SK-N-MC (cell line): ENCODE measurements at regions not wholly inside any gene's neighbourhood (a gene's known extent, or its start where the extent isn't known, plus 50 kb on each side); places are given as distances from the start of the nearest gene placed in this dataset.

ENCODE experiments used
- EZH2 ChIP-seq: fragments of 200-600 bp; sonication (generic); IDR thresholded peaks from one replicate; pipeline ENCODE4 v1.6.1; 2017; ENCODE audit warnings: antibody characterized with exemption
- FOXP2 ChIP-seq: optimal IDR thresholded peaks from 2 replicates; pipeline ENCODE3; 2011; ENCODE audit warnings: mild to moderate bottlenecking, moderate library complexity; ENCODE audit not compliant: insufficient read depth; ENCODE audit errors: extremely low read length, control extremely low read depth
- POLR2AphosphoS5 ChIP-seq: IDR thresholded peaks from 2 replicates; pipeline ENCODE4 v1.6.1; 2012; ENCODE audit warnings: mild to moderate bottlenecking, low read depth, low read length, borderline replicate concordance

DNA sequence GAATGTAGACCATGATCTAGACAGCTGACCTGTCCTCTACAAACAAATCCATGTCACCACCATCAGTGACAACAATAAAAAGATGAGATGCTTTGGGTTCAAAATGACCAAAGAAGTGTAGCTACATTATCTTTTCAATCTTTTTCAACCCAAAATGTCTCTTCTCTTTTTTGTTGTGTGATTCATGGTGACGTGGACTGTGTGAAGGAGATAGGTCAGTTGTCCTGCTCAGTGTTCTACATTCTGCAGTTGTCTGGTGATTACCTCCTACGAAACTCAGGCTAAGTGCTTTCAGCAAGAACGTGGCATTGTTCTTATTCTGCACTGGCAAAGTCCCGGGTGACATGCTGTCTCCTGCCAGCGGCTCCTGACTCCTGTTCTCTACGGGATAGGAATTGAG, 73.1 kb downstream of the PRKAB2 start:
- TF ChIP-seq EZH2, result no peak
- TF ChIP-seq POLR2AphosphoS5, result no peak
- TF ChIP-seq FOXP2, result no peak
